ENCODE measurements at regions not wholly inside any gene's neighbourhood (a gene's known extent, or its start where the extent isn't known, plus 50 kb on each side); places are given as distances from the start of the nearest gene placed in this dataset.

DNA sequence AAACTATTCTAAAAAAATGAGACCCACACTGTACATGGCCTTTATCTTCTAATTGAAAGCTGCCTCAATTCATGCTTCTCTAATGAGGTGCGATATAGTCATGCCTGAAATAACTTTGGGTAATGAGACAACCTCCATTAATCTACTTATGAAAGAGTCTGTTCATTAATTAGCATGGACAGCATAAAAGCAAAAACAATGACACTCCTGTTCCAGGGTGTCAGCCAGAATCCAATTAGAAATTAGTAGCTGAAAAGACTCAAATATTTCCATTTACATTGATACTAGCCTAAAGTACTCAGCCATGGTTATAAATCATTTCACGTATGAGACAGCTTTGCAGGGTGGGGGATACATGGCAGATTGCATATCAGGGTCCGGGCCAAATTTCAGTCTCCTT is 288.7 kb downstream of the AKAIN1 start:
- TF ChIP-seq POLR2A (IDR thresholded peaks at IDR 0.05; ENCODE audit: extremely low read depth, insufficient read length), result no peak
- TF ChIP-seq, protein P1, sequence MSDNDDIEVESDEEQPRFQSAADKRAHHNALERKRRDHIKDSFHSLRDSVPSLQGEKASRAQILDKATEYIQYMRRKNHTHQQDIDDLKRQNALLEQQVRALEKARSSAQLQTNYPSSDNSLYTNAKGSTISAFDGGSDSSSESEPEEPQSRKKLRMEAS (IDR thresholded peaks at IDR 0.05; ENCODE audit: low read depth, low read length), result no peak
- no peak for TF ChIP-seq CTCF (IDR thresholded peaks at IDR 0.05; ENCODE audit: low read depth, low read length)
- TF ChIP-seq MYC (IDR thresholded peaks at IDR 0.05; ENCODE audit: low read depth, low read length), result no peak
- no peak for DNase-seq (ENCODE audit: low read depth)
- no peak overlapping the region for H3K4me3 ChIP-seq (ENCODE audit: low read depth, low read length)

- TF ChIP-seq, protein P1 (IDR thresholded peaks at IDR 0.05; ENCODE audit: low read depth, low read length), result no peak
- TF ChIP-seq CTCF (IDR thresholded peaks at IDR 0.05; ENCODE audit: low read depth, low read length), result no peak
- TF ChIP-seq POLR2A (IDR thresholded peaks at IDR 0.05; ENCODE audit: extremely low read depth, insufficient read length), result no peak
- TF ChIP-seq MYC (IDR thresholded peaks at IDR 0.05; ENCODE audit: low read depth, low read length), result no peak
- H3K4me3 ChIP-seq (ENCODE audit: low read depth, low read length), result no peak overlapping the region
- DNase-seq (ENCODE audit: low read depth), result no peak
Observed at GRCh38 chr18:4906856-4907255, 290.2 kb downstream of the AKAIN1 start.

- no peak for DNase-seq (ENCODE audit: low read depth)
- H3K4me3 ChIP-seq (ENCODE audit: low read depth, low read length), result no peak overlapping the region
- TF ChIP-seq, protein P1 (IDR thresholded peaks at IDR 0.05; ENCODE audit: low read depth, low read length), result no peak
- TF ChIP-seq MYC (IDR thresholded peaks at IDR 0.05; ENCODE audit: low read depth, low read length) (no peak), CTCF (IDR thresholded peaks at IDR 0.05; ENCODE audit: low read depth, low read length) (no peak), POLR2A (IDR thresholded peaks at IDR 0.05; ENCODE audit: extremely low read depth, insufficient read length) (no peak)
Observed at GRCh38 chr18:4888251-4889040, 308.6 kb downstream of the AKAIN1 start.

DNA sequence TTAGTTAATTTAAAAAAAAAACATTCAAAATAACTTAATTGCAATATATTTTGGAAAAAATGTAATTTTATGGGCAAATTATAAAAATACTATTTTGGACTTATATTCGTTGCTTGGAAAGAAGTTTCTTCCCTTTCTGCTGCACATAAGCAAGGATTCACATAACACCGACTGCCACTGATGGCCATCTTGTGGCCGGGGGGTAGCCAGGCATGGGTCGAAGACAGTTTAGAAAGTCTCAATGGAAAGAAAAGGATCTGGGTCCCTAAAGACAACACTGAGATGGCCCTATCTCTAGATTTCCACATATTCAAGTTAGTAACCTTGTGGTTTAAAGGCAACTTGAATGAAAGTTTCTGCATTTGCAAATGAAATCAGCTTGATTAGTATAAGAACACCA is 318.6 kb downstream of the AKAIN1 start:
- no peak for DNase-seq (ENCODE audit: low read depth)
- TF ChIP-seq MYC (IDR thresholded peaks at IDR 0.05; ENCODE audit: low read depth, low read length), result no peak
- no peak for TF ChIP-seq CTCF (IDR thresholded peaks at IDR 0.05; ENCODE audit: low read depth, low read length)
- no peak for TF ChIP-seq POLR2A (IDR thresholded peaks at IDR 0.05; ENCODE audit: extremely low read depth, insufficient read length)
- TF ChIP-seq, protein P1 (IDR thresholded peaks at IDR 0.05; ENCODE audit: low read depth, low read length), result no peak
- H3K4me3 ChIP-seq (ENCODE audit: low read depth, low read length), result no peak overlapping the region

- DNase-seq (ENCODE audit: low read depth), result no peak
- TF ChIP-seq CTCF (IDR thresholded peaks at IDR 0.05; ENCODE audit: low read depth, low read length) (no peak), POLR2A (IDR thresholded peaks at IDR 0.05; ENCODE audit: extremely low read depth, insufficient read length) (no peak), MYC (IDR thresholded peaks at IDR 0.05; ENCODE audit: low read depth, low read length) (no peak)
- TF ChIP-seq, protein P1 (IDR thresholded peaks at IDR 0.05; ENCODE audit: low read depth, low read length), result no peak
- no peak overlapping the region for H3K4me3 ChIP-seq (ENCODE audit: low read depth, low read length)
Observed at GRCh38 chr18:4871197-4871596, 325.9 kb downstream of the AKAIN1 start.

Data from NB4 (cell line).